Superior temporal gyrus (tissue), 1 donor: ENCODE measurements at regions not wholly inside any gene's neighbourhood (a gene's known extent, or its start where the extent isn't known, plus 50 kb on each side); places are given as distances from the start of the nearest gene placed in this dataset.

Experiments used
- DNase-seq: peaks from one replicate; pipeline ENCODE4 v3.0.0-alpha.2; 2016; ENCODE audit errors: extremely low spot score

- no peak for DNase-seq
These were observed 876.0 kb downstream of the METTL15 start for GRCh38 chr11:28984231-28984630.

- no peak for DNase-seq
These were observed 875.6 kb downstream of the METTL15 start for GRCh38 chr11:28983780-28984179.

GRCh38 chr11:28981381-28981780 is 873.2 kb downstream of the METTL15 start:
- DNase-seq = no peak

- DNase-seq = no peak
These were observed 868.6 kb downstream of the METTL15 start for GRCh38 chr11:28976801-28977145.

GRCh38 chr11:28976012-28976800 is 868.0 kb downstream of the METTL15 start:
- no peak for DNase-seq

- no peak for DNase-seq
These were observed 861.6 kb downstream of the METTL15 start for GRCh38 chr11:28969832-28970231.

GRCh38 chr11:28966951-28967350 is 858.8 kb downstream of the METTL15 start:
- DNase-seq = no peak

GRCh38 chr11:28965819-28966218 is 857.6 kb downstream of the METTL15 start:
- no peak for DNase-seq

- no peak for DNase-seq
These were observed 856.6 kb downstream of the METTL15 start for GRCh38 chr11:28964811-28965210.

- DNase-seq = no peak
These were observed 855.0 kb downstream of the METTL15 start for GRCh38 chr11:28963187-28963586.

GRCh38 chr11:28962502-28962901 is 854.3 kb downstream of the METTL15 start:
- no peak for DNase-seq

- no peak for DNase-seq
These were observed 853.5 kb downstream of the METTL15 start for GRCh38 chr11:28961726-28962125.

- DNase-seq = no peak
These were observed 848.3 kb downstream of the METTL15 start for GRCh38 chr11:28956446-28956845.

- no peak for DNase-seq
These were observed 843.0 kb downstream of the METTL15 start for GRCh38 chr11:28951191-28951590.

- DNase-seq = no peak
These were observed 831.2 kb downstream of the METTL15 start for GRCh38 chr11:28939381-28939780.

GRCh38 chr11:28938091-28938490 is 829.9 kb downstream of the METTL15 start:
- no peak for DNase-seq

- no peak for DNase-seq
These were observed 824.8 kb downstream of the METTL15 start for GRCh38 chr11:28932940-28933339.

GRCh38 chr11:28924004-28924403 is 815.8 kb downstream of the METTL15 start:
- no peak for DNase-seq

GRCh38 chr11:28922386-28922981 is 814.3 kb downstream of the METTL15 start:
- DNase-seq = no peak

- no peak for DNase-seq
These were observed 811.0 kb downstream of the METTL15 start for GRCh38 chr11:28919194-28919593.

- no peak for DNase-seq
These were observed 805.7 kb downstream of the METTL15 start for GRCh38 chr11:28913883-28914282.

GRCh38 chr11:28911829-28912228 is 803.6 kb downstream of the METTL15 start:
- no peak for DNase-seq

GRCh38 chr11:28910926-28911325 is 802.7 kb downstream of the METTL15 start:
- no peak for DNase-seq

- DNase-seq = no peak
These were observed 795.5 kb downstream of the METTL15 start for GRCh38 chr11:28903716-28904115.
